K562 (cell line): ENCODE measurements at regions not wholly inside any gene's neighbourhood (a gene's known extent, or its start where the extent isn't known, plus 50 kb on each side); places are given as distances from the start of the nearest gene placed in this dataset.

Experiments used
- ATAC-seq: fragments of 200-7000 bp; cut with Tn5 transposase; 3 replicates; pipeline ENCODE4 v1.9.1; 2020; ENCODE audit warnings: moderate library complexity
- BruUV-seq: library from RNA; stranded (reverse); fragments of 400-500 nt; replicated peaks from 2 replicates; lab custom pipeline; 2021; lab: Mats Ljungman, UMichigan
- CTCF ChIA-PET: fragments of 300-600 bp; formaldehyde crosslinking; extraction: SDS; loops from one replicate; lab custom pipeline; 2021; ENCODE audit warnings: low intra/inter-chr PET ratio; lab: Yijun Ruan, JAX
- POLR2A ChIA-PET: fragments of 300-600, 350-650 bp; sonication (Branson Sonifier 250); formaldehyde crosslinking; extraction: SDS; loops from one replicate; lab custom pipeline; 2021; ENCODE audit warnings: antibody characterized with exemption, inconsistent platforms; lab: Yijun Ruan, JAX
- DNase-seq, 4 experiments: peaks; one replicate each; pipeline versions ENCODE4 v3.0.0 to v3.0.0-alpha.2; 2011 to 2018; ENCODE audit warnings: low spot score in 3 of 4, mixed read lengths in 3 of 4; ENCODE audit errors: extremely low read depth in 1 of 4
- FAIRE-seq: peaks from 2 replicates; lab custom pipeline; 2011; peaks lifted over from hg19 to GRCh38; lab: Jason Lieb, UNC
- H2AFZ ChIP-seq: 2 replicates; pipeline ENCODE4 v1.6.0; 2011; ENCODE audit warnings: low read depth, low read length, control low read depth, inconsistent platforms
- H3K27ac ChIP-seq: fragments of 200-600 bp; 3 replicates; pipeline ENCODE4 v1.8.0; 2011; ENCODE audit warnings: low read depth, mild to moderate bottlenecking, control low read depth, inconsistent platforms, low read length, moderate library complexity, mixed read lengths; ENCODE audit errors: extremely low read depth
- H3K27me3 ChIP-seq, 2 experiments: fragments of 300-600 bp in 1 of 2; 2 replicates in 1 of 2; 3 replicates in 1 of 2; pipeline versions ENCODE4 v1.6.0 to v1.8.0; 2011; ENCODE audit warnings: inconsistent platforms in 2 of 2, low read length in 2 of 2, mild to moderate bottlenecking in 1 of 2, mixed read lengths in 1 of 2, moderate library complexity in 1 of 2; ENCODE audit not compliant: control insufficient read depth in 2 of 2, insufficient read depth in 2 of 2
- H3K36me3 ChIP-seq: fragments of 300-600 bp; 3 replicates; pipeline ENCODE4 v1.8.0; 2011; ENCODE audit warnings: mild to moderate bottlenecking, low read length, inconsistent platforms; ENCODE audit not compliant: control insufficient read depth, insufficient read depth
- H3K4me1 ChIP-seq, 2 experiments: fragments of 200-600 bp in 1 of 2; replicated peaks in 1 of 2; 2 replicates in 1 of 2; 3 replicates in 1 of 2; pipeline versions ENCODE4 v1.5.1 to v1.8.0; 2011; ENCODE audit warnings: inconsistent platforms in 2 of 2, low read length in 2 of 2, mild to moderate bottlenecking in 1 of 2, mixed read lengths in 1 of 2, moderate library complexity in 1 of 2; ENCODE audit not compliant: control insufficient read depth in 2 of 2, insufficient read depth in 2 of 2
- H3K4me2 ChIP-seq: 2 replicates; pipeline ENCODE4 v1.6.1; 2011; ENCODE audit warnings: low read length, control low read depth, inconsistent platforms, mixed read lengths; ENCODE audit not compliant: insufficient read depth
- H3K4me3 ChIP-seq: fragments of 200-600 bp; sonication (generic), shearing (Covaris generic); 2 replicates; pipeline ENCODE4 v1.5.1; 2016; ENCODE audit warnings: control low read depth, inconsistent platforms
- H3K79me2 ChIP-seq: fragments of 200-600 bp; 3 replicates; pipeline ENCODE4 v1.8.0; 2011; ENCODE audit warnings: low read length, inconsistent platforms; ENCODE audit not compliant: control insufficient read depth, insufficient read depth
- H3K9ac ChIP-seq, 2 experiments: 2 replicates each; pipeline versions ENCODE4 v1.6.0 to v1.6.1; 2011; ENCODE audit warnings: low read depth in 2 of 2, low read length in 2 of 2, control low read depth in 1 of 2, inconsistent platforms in 1 of 2, mild to moderate bottlenecking in 1 of 2, mixed read lengths in 1 of 2; ENCODE audit not compliant: insufficient read depth in 1 of 2
- H3K9me1 ChIP-seq: one replicate; pipeline ENCODE4 v1.6.0; 2011; ENCODE audit warnings: inconsistent platforms, mild to moderate bottlenecking, low read length, moderate library complexity; ENCODE audit not compliant: control insufficient read depth, insufficient read depth
- H3K9me3 ChIP-seq: replicated peaks from 2 replicates; pipeline ENCODE4 v1.5.1; 2011; ENCODE audit warnings: low read depth, low read length, inconsistent platforms; ENCODE audit not compliant: control insufficient read depth, insufficient read depth
- H4K20me1 ChIP-seq: replicated peaks from 2 replicates; pipeline ENCODE4 v1.6.1; 2011; ENCODE audit warnings: low read length, inconsistent platforms, mixed read lengths; ENCODE audit not compliant: control insufficient read depth, insufficient read depth
- CBX5 ChIP-seq: IDR thresholded peaks from 2 replicates; pipeline ENCODE4 v1.6.1; 2014; ENCODE audit warnings: low read depth, borderline replicate concordance
- EP300 ChIP-seq: IDR thresholded peaks from 2 replicates; pipeline ENCODE4 v1.6.1; 2012; ENCODE audit warnings: low read length, improper control_type of control experiment
- ETV6 ChIP-seq, 3 experiments: fragments of 150-350 bp in 1 of 3; sonication (generic) in 1 of 3; formaldehyde crosslinking in 1 of 3; IDR thresholded peaks; 2 replicates each; pipeline versions ENCODE4 v1.6.1 to v1.8.0; 2014 to 2022; ENCODE audit warnings: borderline replicate concordance in 2 of 3, low read depth in 2 of 3, antibody characterized with exemption in 1 of 3, low read length in 1 of 3, mild to moderate bottlenecking in 1 of 3, missing genetic modification reagents in 1 of 3
- GATAD2B ChIP-seq: fragments of 450-650 bp; IDR thresholded peaks from 2 replicates; pipeline ENCODE4 v1.6.1; 2017; ENCODE audit warnings: mild to moderate bottlenecking, borderline replicate concordance
- MAFF ChIP-seq: IDR thresholded peaks from 2 replicates; pipeline ENCODE4 v1.6.1; 2012; ENCODE audit warnings: low read length, improper control_type of control experiment
- MYNN ChIP-seq, 2 experiments: sonication (generic); formaldehyde crosslinking in 1 of 2; IDR thresholded peaks; 2 replicates each; pipeline versions ENCODE4 v1.5.0 to v1.6.1; 2016 to 2020; ENCODE audit warnings: antibody characterized with exemption in 1 of 2, missing genetic modification reagents in 1 of 2
- NCOA4 ChIP-seq: fragments of 450-650 bp; IDR thresholded peaks from 2 replicates; pipeline ENCODE4 v1.6.1; 2018; ENCODE audit warnings: mild to moderate bottlenecking; ENCODE audit not compliant: partially characterized antibody
- RBM22 ChIP-seq: fragments of 200-400 bp; formaldehyde crosslinking; IDR thresholded peaks from 2 replicates; pipeline ENCODE4 v1.6.1; 2018; ENCODE audit warnings: low read length, low read depth; ENCODE audit not compliant: poor library complexity, severe bottlenecking
- STAT5A ChIP-seq: IDR thresholded peaks from 2 replicates; pipeline ENCODE4 v1.6.1; 2012; ENCODE audit warnings: low read length, inconsistent platforms, borderline replicate concordance
- ZNF217 ChIP-seq: sonication (generic); formaldehyde crosslinking; IDR thresholded peaks from 2 replicates; pipeline ENCODE4 v1.8.0; 2022; ENCODE audit warnings: mild to moderate bottlenecking, missing genetic modification reagents
- WGBS: fragments of 100-300 bp; shearing (Covaris generic); methylation state at CpG from one replicate; pipeline ENCODE4 v1.1.6; 2016; ENCODE audit warnings: low coverage, mixed read lengths; ENCODE audit not compliant: insufficient coverage; ENCODE audit errors: missing lambda C conversion rate; 5-methylcytosine and 5-hydroxymethylcytosine counted together
- in situ Hi-C: fragments of 300-500 bp; cut with MboI; formaldehyde crosslinking; loops from 4 replicates; pipeline ENCODE4 v1.15.0; 2018; ENCODE audit warnings: inconsistent platforms, mixed read lengths
- intact Hi-C: fragments of 100-400 bp; cut with micrococcal nuclease; formaldehyde crosslinking; loops from 2 replicates; pipeline ENCODE4 v1.14.2; 2022
- TF ChIP-seq, protein P1 (sequence below): sonication (generic); formaldehyde crosslinking; IDR thresholded peaks from 2 replicates; pipeline ENCODE4 v1.8.0; 2022; ENCODE audit warnings: mild to moderate bottlenecking, low read depth, missing genetic modification reagents
- TF ChIP-seq, protein P2 (sequence below): IDR thresholded peaks from 3 replicates; pipeline ENCODE4 v1.6.1; 2011; ENCODE audit warnings: borderline replicate concordance, mild to moderate bottlenecking; ENCODE audit not compliant: insufficient read length, insufficient read depth

DNA sequence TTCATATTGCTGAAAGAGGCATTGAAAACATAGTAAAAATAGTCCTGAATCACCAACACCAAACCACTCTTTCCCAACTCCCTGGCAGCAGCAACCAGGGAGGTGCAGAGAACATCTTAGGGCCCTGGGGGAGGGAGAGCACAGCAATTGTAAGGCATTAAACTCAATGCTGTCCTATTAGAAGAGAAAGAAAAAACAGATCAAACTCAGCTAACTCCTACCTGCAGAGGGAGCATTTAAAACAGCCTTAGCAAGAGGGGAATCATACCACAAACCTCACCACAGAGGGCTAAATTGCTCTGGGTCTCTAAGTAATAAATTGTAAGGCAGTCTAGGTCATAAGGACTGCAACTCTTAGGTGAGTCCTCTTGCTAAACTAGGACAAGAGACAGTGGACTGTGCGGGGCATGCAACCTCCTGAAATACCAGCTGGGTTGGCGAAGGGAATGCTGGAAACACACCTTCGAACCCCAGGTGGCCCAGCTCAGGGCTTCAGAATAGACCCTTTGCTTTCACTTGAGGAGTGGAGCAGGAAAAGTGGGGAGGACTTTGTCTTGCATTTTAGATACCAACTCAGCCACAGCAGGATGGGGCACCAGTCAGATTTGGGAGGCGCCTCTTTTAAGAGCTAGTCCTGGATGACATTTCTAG lies 697.1 kb upstream of the FAT3 start:
- Histone ChIP-seq H3K27me3 (no peaks in the 10 kb centered on the region), H3K4me1 (no peaks in the 10 kb centered on the region), H3K36me3 (no peaks in the 10 kb centered on the region), H3K9me3 (no peaks in the 10 kb centered on the region), H3K9me1 (no peaks in the 10 kb centered on the region), H2AFZ (no peak overlapping the region), H3K27ac (no peak overlapping the region), H3K9ac (no peak overlapping the region), H3K79me2 (no peaks in the 10 kb centered on the region), H3K4me3 (no peak overlapping the region), H4K20me1 (no peaks in the 10 kb centered on the region), H3K4me2 (no peak overlapping the region)
- intact Hi-C loops (no loop called here), in situ Hi-C loops (no loop called here)
- CTCF ChIA-PET: no interaction called here
- no peak for ATAC-seq
- DNase-seq: no peak
- TF ChIP-seq GATAD2B (no peak), MAFF (no peak), NCOA4 (no peak), ETV6 (IDR thresholded peaks at IDR 0.05; ENCODE audit: borderline replicate concordance in 1 of 2, low read depth in 2 of 2, low read length in 1 of 2) (no peak), ETV6 (CRISPR knock-in tag; IDR thresholded peaks at IDR 0.05; ENCODE audit: borderline replicate concordance) (no peak), STAT5A (no peak), CBX5 (no peak), RBM22 (no peak), EP300 (no peak), ZNF217 (no peak), MYNN (IDR thresholded peaks at IDR 0.05) (no peak), MYNN (CRISPR knock-in tag; IDR thresholded peaks at IDR 0.05) (no peak)
- TF ChIP-seq, protein P1, sequence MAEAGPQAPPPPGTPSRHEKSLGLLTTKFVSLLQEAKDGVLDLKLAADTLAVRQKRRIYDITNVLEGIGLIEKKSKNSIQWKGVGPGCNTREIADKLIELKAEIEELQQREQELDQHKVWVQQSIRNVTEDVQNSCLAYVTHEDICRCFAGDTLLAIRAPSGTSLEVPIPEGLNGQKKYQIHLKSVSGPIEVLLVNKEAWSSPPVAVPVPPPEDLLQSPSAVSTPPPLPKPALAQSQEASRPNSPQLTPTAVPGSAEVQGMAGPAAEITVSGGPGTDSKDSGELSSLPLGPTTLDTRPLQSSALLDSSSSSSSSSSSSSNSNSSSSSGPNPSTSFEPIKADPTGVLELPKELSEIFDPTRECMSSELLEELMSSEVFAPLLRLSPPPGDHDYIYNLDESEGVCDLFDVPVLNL: no peak
- TF ChIP-seq, protein P2, sequence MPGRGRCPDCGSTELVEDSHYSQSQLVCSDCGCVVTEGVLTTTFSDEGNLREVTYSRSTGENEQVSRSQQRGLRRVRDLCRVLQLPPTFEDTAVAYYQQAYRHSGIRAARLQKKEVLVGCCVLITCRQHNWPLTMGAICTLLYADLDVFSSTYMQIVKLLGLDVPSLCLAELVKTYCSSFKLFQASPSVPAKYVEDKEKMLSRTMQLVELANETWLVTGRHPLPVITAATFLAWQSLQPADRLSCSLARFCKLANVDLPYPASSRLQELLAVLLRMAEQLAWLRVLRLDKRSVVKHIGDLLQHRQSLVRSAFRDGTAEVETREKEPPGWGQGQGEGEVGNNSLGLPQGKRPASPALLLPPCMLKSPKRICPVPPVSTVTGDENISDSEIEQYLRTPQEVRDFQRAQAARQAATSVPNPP: no peak
- 9% methylated on average over 4 of the region's 4 CpGs for WGBS
- no peak for FAIRE-seq
- POLR2A ChIA-PET: no interaction called here
- BruUV-seq: no TSS peak
